ENCODE measurements at regions not wholly inside any gene's neighbourhood (a gene's known extent, or its start where the extent isn't known, plus 50 kb on each side); places are given as distances from the start of the nearest gene placed in this dataset.
A peak's percentile ranks its signal among the peaks of the same experiment; 100 is the strongest.
"Not testable (repeated sequence)": the region's sequence is repeated elsewhere in the genome, so short reads cannot be mapped to it uniquely, and the experiment has no call there.

DNA sequence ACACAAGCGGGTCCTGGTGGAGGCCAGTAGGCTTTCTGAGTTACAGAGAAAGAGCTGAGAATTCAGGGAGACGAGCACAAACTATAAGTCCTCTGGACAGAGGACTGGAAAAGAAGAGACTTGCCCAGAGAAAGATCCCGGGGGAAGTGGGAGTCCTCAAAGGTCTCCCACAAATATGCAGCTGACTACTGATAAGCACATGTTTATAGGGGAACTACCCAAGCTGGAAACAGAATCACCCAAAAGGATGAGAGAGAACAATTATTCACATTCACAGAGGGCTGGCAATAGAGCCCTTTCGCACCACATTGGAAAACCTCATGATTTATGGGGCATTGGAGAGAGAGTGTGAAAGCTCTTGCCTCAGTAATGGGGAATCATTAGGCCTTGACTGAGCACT, 337.6 kb downstream of the IRS1 start:
- TF ChIP-seq, protein P1, sequence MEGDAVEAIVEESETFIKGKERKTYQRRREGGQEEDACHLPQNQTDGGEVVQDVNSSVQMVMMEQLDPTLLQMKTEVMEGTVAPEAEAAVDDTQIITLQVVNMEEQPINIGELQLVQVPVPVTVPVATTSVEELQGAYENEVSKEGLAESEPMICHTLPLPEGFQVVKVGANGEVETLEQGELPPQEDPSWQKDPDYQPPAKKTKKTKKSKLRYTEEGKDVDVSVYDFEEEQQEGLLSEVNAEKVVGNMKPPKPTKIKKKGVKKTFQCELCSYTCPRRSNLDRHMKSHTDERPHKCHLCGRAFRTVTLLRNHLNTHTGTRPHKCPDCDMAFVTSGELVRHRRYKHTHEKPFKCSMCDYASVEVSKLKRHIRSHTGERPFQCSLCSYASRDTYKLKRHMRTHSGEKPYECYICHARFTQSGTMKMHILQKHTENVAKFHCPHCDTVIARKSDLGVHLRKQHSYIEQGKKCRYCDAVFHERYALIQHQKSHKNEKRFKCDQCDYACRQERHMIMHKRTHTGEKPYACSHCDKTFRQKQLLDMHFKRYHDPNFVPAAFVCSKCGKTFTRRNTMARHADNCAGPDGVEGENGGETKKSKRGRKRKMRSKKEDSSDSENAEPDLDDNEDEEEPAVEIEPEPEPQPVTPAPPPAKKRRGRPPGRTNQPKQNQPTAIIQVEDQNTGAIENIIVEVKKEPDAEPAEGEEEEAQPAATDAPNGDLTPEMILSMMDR (conservative IDR thresholded peaks at IDR 0.05; ENCODE audit: control insufficient read depth, insufficient read depth, low read depth, low read length): no peak
- H3K4me3 ChIP-seq (ENCODE audit: control insufficient read depth, low read depth, low read length): no peak overlapping the region
- no peak for DNase-seq (ENCODE audit: low read depth)

DNA sequence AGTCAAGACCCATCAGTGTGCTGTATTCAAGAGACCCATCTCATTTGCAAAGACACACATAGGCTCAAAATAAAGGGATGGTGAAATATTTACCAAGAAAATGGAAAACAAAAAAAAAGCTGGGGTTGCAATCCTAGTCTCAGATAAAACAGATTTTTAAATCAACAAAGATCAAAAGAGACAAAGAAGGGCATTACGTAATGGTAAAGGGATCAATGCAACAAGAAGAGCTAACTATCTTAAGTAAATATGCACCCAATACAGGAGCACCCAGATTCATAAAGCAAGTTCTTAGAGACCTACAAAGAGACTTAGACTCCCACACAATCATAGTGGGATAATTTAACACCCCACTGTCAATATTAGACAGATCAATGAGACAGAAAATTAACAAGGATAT, 343.5 kb downstream of the IRS1 start:
- not testable (repeated sequence) for H3K4me3 ChIP-seq (ENCODE audit: control insufficient read depth, low read depth, low read length); DNase-seq (ENCODE audit: low read depth)

DNA sequence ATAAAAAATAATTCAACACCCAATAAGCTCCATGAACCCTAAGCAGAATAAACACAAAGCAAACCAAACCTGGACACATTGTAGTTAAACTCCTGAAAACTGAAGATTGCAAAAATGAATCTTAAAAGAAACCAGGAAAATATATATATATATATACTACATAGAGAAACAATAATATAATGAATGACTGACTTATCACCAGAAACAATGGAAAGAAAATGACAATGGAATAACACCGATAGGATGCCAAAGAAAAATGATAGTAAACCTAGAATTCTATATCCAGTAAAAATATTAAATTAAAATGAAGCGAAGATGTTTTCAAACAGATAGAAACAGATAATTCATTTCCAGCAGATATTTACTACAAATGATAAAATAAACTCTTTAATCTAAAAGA, 346.9 kb downstream of the IRS1 start:
- TF ChIP-seq, protein P1 (conservative IDR thresholded peaks at IDR 0.05; ENCODE audit: control insufficient read depth, insufficient read depth, low read depth, low read length): no peak
- H3K4me3 ChIP-seq (ENCODE audit: control insufficient read depth, low read depth, low read length): no peak overlapping the region
- DNase-seq (ENCODE audit: low read depth): no peak

DNA sequence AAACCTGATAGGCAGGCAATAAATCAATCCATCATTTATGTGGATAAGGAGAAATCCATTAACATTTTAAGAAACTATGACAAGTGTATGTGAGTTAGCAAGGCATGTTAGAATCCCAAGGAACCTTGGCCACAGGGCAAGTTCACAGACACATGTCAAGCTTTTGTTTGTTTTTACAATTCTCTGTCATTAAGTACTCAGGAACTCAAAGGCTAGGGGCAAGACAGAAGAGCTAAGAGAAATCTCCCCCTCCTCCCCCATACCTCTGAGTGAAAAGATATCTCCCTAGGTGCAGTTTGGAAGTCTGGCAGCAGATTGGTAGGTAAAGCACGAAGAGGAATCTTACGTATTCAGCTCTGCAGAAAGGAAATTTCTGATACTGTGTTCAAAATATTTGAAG, 348.1 kb downstream of the IRS1 start:
- DNase-seq (ENCODE audit: low read depth): no peak
- H3K4me3 ChIP-seq (ENCODE audit: control insufficient read depth, low read depth, low read length): no peak overlapping the region
- TF ChIP-seq, protein P1 (conservative IDR thresholded peaks at IDR 0.05; ENCODE audit: control insufficient read depth, insufficient read depth, low read depth, low read length): no peak

DNA sequence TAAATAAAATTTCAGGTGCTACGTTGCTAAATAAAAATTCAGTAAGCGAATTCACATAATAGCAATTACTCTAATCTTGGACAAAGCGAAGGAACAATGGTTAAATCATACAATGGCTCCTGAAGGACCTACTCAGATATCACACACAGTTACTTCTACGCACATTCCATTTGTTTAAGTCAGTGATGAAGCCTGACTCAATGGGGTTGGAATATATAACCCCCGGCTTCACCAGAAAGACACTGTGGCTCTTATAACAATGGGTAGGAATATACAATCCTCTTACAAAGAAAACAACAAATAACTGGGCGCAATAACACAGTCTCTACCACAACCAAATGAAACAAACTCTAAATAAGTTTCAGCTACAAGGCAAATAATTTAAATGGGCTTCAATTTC, 349.5 kb downstream of the IRS1 start:
- no peak for DNase-seq (ENCODE audit: low read depth)
- TF ChIP-seq, protein P1 (conservative IDR thresholded peaks at IDR 0.05; ENCODE audit: control insufficient read depth, insufficient read depth, low read depth, low read length): no peak
- no peak overlapping the region for H3K4me3 ChIP-seq (ENCODE audit: control insufficient read depth, low read depth, low read length)

DNA sequence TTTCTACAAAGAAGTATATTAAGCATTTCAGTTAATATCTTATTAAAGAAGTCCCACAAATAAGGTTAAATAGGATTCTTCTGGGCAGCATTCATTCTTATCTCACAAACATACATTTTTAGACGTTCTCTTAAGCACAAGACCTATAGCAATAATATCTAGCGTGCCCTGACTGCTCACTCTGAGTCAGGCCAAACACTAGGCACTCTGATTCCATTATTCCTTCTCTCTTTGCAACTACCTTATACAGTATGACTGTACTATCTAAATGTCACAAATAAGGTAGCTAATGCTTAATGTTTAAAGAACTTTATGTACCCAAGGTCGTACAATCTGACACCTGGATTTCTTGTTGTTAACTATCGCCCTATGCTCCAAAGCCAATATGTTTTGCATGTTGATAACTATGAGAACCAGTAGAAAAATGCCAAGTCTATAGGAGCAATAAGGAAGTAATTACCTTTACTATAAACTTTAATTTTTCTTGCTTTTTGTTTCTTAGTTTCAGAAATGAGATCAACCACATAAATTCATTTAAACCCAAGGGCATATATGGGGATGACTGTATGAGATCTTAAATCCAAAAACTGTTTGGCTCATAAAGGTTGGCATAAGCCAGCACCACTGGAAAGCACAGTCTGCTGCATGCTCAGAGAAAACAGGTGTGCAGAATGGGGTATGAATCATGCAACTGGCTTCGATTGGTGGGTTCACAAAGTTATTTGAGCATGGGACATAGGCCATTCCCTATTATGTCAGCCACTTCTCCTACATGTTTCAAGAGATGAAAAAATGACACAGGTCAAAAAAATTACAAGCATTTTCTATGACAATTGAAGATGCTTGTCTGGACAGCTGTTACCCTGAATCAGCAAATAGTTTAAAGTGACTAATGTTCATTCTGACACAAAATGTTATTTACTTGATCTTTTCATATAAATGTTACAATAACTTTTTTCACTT, 352.0 kb downstream of the IRS1 start:
- peak; percentile 47 for DNase-seq (ENCODE audit: low read depth)
- TF ChIP-seq, protein P1 (conservative IDR thresholded peaks at IDR 0.05; ENCODE audit: control insufficient read depth, insufficient read depth, low read depth, low read length): no peak
- no peak overlapping the region for H3K4me3 ChIP-seq (ENCODE audit: control insufficient read depth, low read depth, low read length)

DNA sequence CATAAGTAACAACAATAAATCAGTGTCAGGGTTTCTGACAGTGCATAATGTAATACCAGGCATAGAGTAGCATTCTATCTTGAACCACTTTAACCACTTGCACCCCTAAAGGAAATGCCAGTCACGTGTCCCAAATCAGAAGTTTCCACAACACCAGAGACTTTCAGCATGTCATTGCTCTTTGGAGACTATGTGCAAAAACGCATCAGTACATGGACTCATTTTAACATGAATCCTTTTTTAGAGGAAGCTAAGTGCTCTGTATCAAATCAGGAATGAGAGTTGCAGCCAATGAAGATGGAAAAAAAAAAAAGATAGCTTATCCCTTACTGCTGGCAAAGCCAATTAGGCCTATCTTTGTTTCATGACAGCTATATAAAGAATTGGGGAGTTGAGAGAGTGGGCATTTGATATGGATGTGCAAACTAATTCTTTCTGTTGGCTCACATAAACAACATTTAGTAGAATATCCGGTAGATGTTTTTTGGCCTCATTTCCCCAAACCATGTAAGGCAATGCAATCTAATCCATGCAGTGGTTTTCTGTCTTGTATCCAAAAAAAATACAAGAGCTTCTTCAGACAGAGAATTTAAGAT, 353.1 kb downstream of the IRS1 start:
- no peak overlapping the region for H3K4me3 ChIP-seq (ENCODE audit: control insufficient read depth, low read depth, low read length)
- peak; percentile 78 for DNase-seq (ENCODE audit: low read depth)
- TF ChIP-seq, protein P1 (conservative IDR thresholded peaks at IDR 0.05; ENCODE audit: control insufficient read depth, insufficient read depth, low read depth, low read length): no peak
